ENCODE measurements at regions not wholly inside any gene's neighbourhood (a gene's known extent, or its start where the extent isn't known, plus 50 kb on each side); places are given as distances from the start of the nearest gene placed in this dataset.
A peak's percentile ranks its signal among the peaks of the same experiment; 100 is the strongest.

DNA sequence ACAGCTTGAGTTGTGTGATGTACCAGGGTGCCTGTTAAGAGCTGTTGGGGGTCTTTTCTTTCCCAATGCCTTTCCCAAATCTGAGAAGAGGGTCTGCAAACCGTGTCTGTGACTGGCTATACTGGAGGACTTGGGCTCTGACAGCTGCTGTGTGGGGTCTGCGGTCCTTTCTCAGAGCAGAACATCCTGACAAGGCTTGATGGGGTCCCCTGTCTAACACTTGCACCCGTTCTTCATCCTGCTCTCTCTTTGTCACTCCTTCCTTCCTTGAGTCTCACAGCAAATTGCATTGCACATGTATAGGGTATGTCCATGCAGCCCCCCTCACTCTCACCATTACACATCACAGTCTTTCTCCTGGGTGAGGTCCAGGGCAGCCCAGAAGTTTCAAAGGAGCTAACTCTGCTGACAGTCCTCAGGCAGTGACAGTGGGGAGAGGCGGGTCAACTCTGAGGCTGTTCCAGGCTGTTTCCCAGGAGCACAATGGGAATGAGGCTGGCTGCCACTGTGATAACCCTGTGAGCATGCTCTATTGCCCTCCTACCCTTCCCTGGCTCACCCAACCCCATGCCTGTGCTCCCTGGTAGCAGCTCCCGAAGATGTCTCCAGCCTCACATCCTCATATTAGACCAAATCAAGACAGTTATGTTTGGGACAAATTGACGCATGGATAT, 163.2 kb upstream of the GGTLC1 start:
- Histone ChIP-seq H3K9ac (ENCODE audit: low read length) (no peak overlapping the region), H3K9me2 (replicated peaks; ENCODE audit: low read length) (no peaks in the 10 kb centered on the region), H3F3A (ENCODE audit: low read length, unreplicated experiment) (no peaks in the 10 kb centered on the region), H4K20me1 (ENCODE audit: low read length) (no peaks in the 10 kb centered on the region), H3K27ac (ENCODE audit: low read length) (no peak overlapping the region), H3K4me1 (ENCODE audit: insufficient read depth, low read length) (peaks cover 26% of the 10 kb centered on the region; the same call in 1 of the 2 replicates), H3K36me3 (ENCODE audit: low read depth, low read length) (peaks cover 27% of the 10 kb centered on the region), H3K9me3 (ENCODE audit: low read length) (no peaks in the 10 kb centered on the region), H3K4me2 (ENCODE audit: low read length) (no peak overlapping the region), H3K27me3 (ENCODE audit: low read length) (no peaks in the 10 kb centered on the region), H2AFZ (ENCODE audit: low read length) (no peak overlapping the region), H3K4me3 (ENCODE audit: low read length) (no peak overlapping the region), H3K79me2 (ENCODE audit: low read length) (0 out of 2 replicates have a peak, but pooled peaks cover 13% of the 10 kb centered on the region)
- POLR2A ChIA-PET (ENCODE audit: unreplicated experiment) = no interaction called here
- TF ChIP-seq EZH2 (IDR thresholded peaks at IDR 0.05; ENCODE audit: low read length, unreplicated experiment) (no peak), EZH2phosphoT487 (IDR thresholded peaks at IDR 0.05; ENCODE audit: borderline replicate concordance, low read length) (no peak)
- TF ChIP-seq, protein P1, sequence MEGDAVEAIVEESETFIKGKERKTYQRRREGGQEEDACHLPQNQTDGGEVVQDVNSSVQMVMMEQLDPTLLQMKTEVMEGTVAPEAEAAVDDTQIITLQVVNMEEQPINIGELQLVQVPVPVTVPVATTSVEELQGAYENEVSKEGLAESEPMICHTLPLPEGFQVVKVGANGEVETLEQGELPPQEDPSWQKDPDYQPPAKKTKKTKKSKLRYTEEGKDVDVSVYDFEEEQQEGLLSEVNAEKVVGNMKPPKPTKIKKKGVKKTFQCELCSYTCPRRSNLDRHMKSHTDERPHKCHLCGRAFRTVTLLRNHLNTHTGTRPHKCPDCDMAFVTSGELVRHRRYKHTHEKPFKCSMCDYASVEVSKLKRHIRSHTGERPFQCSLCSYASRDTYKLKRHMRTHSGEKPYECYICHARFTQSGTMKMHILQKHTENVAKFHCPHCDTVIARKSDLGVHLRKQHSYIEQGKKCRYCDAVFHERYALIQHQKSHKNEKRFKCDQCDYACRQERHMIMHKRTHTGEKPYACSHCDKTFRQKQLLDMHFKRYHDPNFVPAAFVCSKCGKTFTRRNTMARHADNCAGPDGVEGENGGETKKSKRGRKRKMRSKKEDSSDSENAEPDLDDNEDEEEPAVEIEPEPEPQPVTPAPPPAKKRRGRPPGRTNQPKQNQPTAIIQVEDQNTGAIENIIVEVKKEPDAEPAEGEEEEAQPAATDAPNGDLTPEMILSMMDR (conservative IDR thresholded peaks at IDR 0.05; ENCODE audit: low read depth, low read length) = no peak
- DNase-seq (no peak), ATAC-seq (no peak)
- CTCF ChIA-PET = no interaction called here
- intact Hi-C loops (cut with micrococcal nuclease) = no loop called here
- no TSS peak for BruUV-seq (replicated peaks)

DNA sequence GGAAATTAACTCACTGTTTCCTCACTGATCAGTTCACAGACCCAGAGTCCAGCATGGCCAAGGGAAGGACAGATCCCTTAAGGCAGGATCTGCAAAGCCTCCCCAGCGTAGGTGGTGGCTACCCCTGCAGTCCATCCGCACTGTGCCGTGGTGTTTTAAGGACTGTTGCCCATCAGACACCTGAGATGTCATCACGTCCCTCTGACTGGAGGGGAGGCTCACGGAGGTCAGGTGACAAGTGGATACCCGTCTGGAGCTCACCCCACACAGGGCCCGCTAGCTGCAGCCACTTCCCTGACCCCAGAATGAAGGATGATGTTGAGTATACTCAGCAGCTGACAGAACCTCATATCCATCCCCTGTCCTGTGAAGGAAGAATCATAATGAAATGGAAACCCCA, 161.8 kb upstream of the GGTLC1 start:
- DNase-seq (no peak), ATAC-seq (no peak)
- no peaks in the 10 kb centered on the region for H3K9me2 ChIP-seq (replicated peaks; ENCODE audit: low read length)
- ChIA-PET POLR2A (ENCODE audit: unreplicated experiment) (no interaction called here), CTCF (interaction anchor here (1.1 kb wide), 1 partner anchor 16 kb away, joined by 3 read pairs; no protein-coding TSS in a partner anchor)
- no peak overlapping the region for H3K9ac ChIP-seq (ENCODE audit: low read length)
- no peaks in the 10 kb centered on the region for H3F3A ChIP-seq (ENCODE audit: low read length, unreplicated experiment)
- no peak overlapping the region for H2AFZ ChIP-seq (ENCODE audit: low read length)
- H3K27ac ChIP-seq (ENCODE audit: low read length) = no peak overlapping the region
- no peak overlapping the region for H3K4me2 ChIP-seq (ENCODE audit: low read length)
- no peaks in the 10 kb centered on the region for H4K20me1 ChIP-seq (ENCODE audit: low read length)
- intact Hi-C loops (cut with micrococcal nuclease) = no loop called here
- peaks cover 39% of the 10 kb centered on the region for H3K4me1 ChIP-seq (ENCODE audit: insufficient read depth, low read length)
- peaks cover 13% of the 10 kb centered on the region; the same call in 1 of the 2 replicates for H3K79me2 ChIP-seq (ENCODE audit: low read length)
- H3K27me3 ChIP-seq (ENCODE audit: low read length) = no peaks in the 10 kb centered on the region
- no TSS peak for BruUV-seq (replicated peaks)
- H3K4me3 ChIP-seq (ENCODE audit: low read length) = no peak overlapping the region
- peaks cover 28% of the 10 kb centered on the region for H3K36me3 ChIP-seq (ENCODE audit: low read depth, low read length)
- H3K9me3 ChIP-seq (ENCODE audit: low read length) = no peaks in the 10 kb centered on the region
- TF ChIP-seq EZH2 (IDR thresholded peaks at IDR 0.05; ENCODE audit: low read length, unreplicated experiment) (no peak), EZH2phosphoT487 (IDR thresholded peaks at IDR 0.05; ENCODE audit: borderline replicate concordance, low read length) (no peak)
- TF ChIP-seq, protein P1 (conservative IDR thresholded peaks at IDR 0.05; ENCODE audit: low read depth, low read length) = no peak

DNA sequence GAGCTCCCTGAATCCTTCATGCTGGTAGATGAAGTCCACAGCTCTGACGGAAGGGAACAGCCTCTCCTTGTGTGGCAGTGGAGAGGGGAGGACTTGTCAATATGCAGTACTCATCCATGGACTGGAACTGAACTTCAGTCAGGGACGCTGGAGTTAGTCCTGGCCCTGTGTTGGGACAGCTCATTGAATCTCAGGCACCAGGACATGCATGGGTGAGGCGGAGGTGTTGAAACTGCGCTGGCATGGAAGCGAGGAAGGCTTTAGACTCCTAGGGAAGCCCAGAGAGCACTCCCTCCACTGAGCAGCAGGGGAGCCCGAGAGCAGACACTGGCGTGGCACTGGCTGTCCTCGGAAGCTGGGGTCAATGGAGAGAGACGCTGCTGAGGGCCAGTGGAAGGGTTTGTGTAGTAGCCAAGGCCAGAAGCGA, 161.3 kb upstream of the GGTLC1 start:
- Histone ChIP-seq H3K4me2 (ENCODE audit: low read length) (no peak overlapping the region), H3K4me3 (ENCODE audit: low read length) (no peak overlapping the region), H3K27me3 (ENCODE audit: low read length) (no peaks in the 10 kb centered on the region), H2AFZ (ENCODE audit: low read length) (no peak overlapping the region), H3K9me3 (ENCODE audit: low read length) (no peaks in the 10 kb centered on the region), H3K9ac (ENCODE audit: low read length) (no peak overlapping the region), H3K36me3 (ENCODE audit: low read depth, low read length) (peaks cover 28% of the 10 kb centered on the region), H3K27ac (ENCODE audit: low read length) (no peak overlapping the region), H3K4me1 (ENCODE audit: insufficient read depth, low read length) (peaks cover 43% of the 10 kb centered on the region), H3K79me2 (ENCODE audit: low read length) (peaks cover 13% of the 10 kb centered on the region; the same call in 1 of the 2 replicates), H3F3A (ENCODE audit: low read length, unreplicated experiment) (no peaks in the 10 kb centered on the region), H3K9me2 (replicated peaks; ENCODE audit: low read length) (no peaks in the 10 kb centered on the region), H4K20me1 (ENCODE audit: low read length) (no peaks in the 10 kb centered on the region)
- POLR2A ChIA-PET (ENCODE audit: unreplicated experiment) = no interaction called here
- CTCF ChIA-PET = interaction anchor here (1.1 kb wide), 1 partner anchor 15 kb away, joined by 3 read pairs; no protein-coding TSS in a partner anchor
- intact Hi-C loops (cut with micrococcal nuclease) = no loop called here
- TF ChIP-seq, protein P1 (conservative IDR thresholded peaks at IDR 0.05; ENCODE audit: low read depth, low read length) = peak; percentile 56; the same call in 1 of the 2 replicates
- TF ChIP-seq EZH2phosphoT487 (IDR thresholded peaks at IDR 0.05; ENCODE audit: borderline replicate concordance, low read length) (no peak), EZH2 (IDR thresholded peaks at IDR 0.05; ENCODE audit: low read length, unreplicated experiment) (no peak)
- ATAC-seq (peak; percentile 50), DNase-seq (peak; percentile 51)
- BruUV-seq (replicated peaks) = no TSS peak
